ENCODE measurements at regions not wholly inside any gene's neighbourhood (a gene's known extent, or its start where the extent isn't known, plus 50 kb on each side); places are given as distances from the start of the nearest gene placed in this dataset.

DNA sequence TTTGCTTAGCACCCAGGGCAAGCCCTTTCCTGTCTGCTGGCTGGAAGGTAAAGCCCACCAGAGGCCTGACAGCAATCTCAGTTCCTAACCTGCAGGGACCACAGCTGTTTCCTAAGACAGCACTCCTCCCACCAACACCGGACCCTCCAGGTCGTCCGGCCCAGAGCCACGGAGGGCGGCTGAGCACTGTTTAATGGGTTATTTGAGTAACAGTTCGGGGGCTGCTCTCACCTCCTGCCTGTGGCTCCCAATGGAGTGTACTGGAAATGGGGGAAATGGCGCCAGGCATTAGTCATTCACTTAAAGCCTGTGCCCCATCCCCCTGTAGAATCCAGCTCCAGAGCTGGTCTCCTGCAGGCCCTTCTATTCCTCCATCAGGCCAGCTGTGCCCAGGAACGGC, 81.6 kb upstream of the ADRA2C start:
- Mint-ChIP-seq H3K4me1 (no peaks in the 10 kb centered on the region), H3K9me3 (no peaks in the 10 kb centered on the region), H3K27me3 (ENCODE audit: low read depth) (no peaks in the 10 kb centered on the region), H3K4me3 (no peak overlapping the region), H3K36me3 (ENCODE audit: low read depth) (no peaks in the 10 kb centered on the region), H3K27ac (ENCODE audit: unreplicated experiment) (no peak overlapping the region)
- TF ChIP-seq, protein P1, sequence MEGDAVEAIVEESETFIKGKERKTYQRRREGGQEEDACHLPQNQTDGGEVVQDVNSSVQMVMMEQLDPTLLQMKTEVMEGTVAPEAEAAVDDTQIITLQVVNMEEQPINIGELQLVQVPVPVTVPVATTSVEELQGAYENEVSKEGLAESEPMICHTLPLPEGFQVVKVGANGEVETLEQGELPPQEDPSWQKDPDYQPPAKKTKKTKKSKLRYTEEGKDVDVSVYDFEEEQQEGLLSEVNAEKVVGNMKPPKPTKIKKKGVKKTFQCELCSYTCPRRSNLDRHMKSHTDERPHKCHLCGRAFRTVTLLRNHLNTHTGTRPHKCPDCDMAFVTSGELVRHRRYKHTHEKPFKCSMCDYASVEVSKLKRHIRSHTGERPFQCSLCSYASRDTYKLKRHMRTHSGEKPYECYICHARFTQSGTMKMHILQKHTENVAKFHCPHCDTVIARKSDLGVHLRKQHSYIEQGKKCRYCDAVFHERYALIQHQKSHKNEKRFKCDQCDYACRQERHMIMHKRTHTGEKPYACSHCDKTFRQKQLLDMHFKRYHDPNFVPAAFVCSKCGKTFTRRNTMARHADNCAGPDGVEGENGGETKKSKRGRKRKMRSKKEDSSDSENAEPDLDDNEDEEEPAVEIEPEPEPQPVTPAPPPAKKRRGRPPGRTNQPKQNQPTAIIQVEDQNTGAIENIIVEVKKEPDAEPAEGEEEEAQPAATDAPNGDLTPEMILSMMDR (conservative IDR thresholded peaks at IDR 0.05) = no peak
- no peak for DNase-seq (ENCODE audit: low read depth, low spot score)

DNA sequence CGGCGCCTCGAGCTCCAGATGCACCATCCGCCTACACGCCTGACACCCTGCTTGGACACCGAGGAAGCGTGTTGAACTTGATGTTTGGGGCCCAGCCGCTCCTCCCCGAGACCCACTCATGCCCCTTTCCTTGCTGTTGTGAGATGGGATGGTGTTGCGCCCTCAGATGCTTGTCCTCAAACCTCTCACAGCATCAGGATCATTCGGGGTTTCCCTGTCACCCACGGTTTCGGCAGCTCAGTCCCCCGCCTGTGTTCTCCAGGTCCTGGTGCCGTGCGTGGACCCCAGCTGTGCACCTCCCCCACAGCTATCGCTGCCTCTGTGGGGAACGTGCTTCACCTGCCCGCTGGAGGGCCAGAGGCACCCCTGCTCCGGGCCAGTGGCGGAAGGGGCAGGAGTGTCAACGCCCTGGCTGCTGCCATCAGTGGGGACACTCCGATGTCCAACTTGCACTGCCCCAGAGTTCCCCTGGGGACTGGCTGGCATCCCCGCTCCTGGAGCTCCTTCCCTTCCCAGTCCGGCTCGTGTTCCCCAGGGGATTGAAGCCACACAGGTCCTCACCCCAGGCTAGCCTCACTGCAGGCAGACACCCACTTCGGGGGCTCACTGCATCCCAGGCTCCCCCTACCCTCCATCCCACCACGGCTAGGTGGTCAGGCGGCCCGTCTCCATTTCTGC, 82.3 kb upstream of the ADRA2C start:
- no peak overlapping the region for H3K27ac Mint-ChIP-seq (ENCODE audit: unreplicated experiment)
- H3K27me3 Mint-ChIP-seq (ENCODE audit: low read depth) = no peaks in the 10 kb centered on the region
- no peak for DNase-seq (ENCODE audit: low read depth, low spot score)
- TF ChIP-seq, protein P1 (conservative IDR thresholded peaks at IDR 0.05) = no peak
- H3K4me1 Mint-ChIP-seq = no peaks in the 10 kb centered on the region
- no peaks in the 10 kb centered on the region for H3K9me3 Mint-ChIP-seq
- no peak overlapping the region for H3K4me3 Mint-ChIP-seq
- no peaks in the 10 kb centered on the region for H3K36me3 Mint-ChIP-seq (ENCODE audit: low read depth)

DNA sequence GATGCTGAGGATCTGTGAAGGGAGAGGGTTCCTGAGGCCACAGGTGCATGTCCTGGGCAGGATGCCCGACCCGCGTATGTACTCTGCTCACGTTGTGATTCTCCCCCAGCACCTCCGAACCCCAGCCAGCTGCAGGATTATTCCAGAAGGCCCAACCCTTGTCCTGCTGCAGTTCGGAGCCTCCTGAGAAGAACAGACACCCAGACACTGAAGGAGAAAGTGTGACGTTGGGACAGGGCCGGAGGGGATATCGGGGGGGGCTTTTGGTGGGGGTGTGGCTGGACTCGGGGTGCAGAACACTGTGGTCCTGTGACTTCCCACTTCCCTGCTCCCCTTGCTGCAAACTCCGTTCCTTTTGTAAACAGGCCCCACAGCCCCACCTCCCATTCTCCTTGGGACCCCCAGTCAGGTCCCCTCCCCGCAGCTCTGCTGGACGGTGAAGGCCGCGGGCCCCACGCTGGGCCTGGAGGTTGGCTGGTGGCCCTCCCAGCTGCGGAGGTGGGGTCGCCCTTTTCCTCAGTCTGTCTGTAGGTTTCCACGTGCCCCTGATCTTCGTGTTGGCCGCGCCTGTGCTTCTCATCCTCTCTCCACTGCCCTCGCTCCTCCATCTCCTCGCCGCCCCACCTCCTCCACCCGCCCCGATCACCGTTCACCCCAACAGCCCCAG, 83.0 kb upstream of the ADRA2C start:
- H3K4me1 Mint-ChIP-seq = no peaks in the 10 kb centered on the region
- TF ChIP-seq, protein P1 (conservative IDR thresholded peaks at IDR 0.05) = no peak
- no peak overlapping the region for H3K27ac Mint-ChIP-seq (ENCODE audit: unreplicated experiment)
- no peaks in the 10 kb centered on the region for H3K36me3 Mint-ChIP-seq (ENCODE audit: low read depth)
- no peak overlapping the region for H3K4me3 Mint-ChIP-seq
- DNase-seq (ENCODE audit: low read depth, low spot score) = no peak
- H3K9me3 Mint-ChIP-seq = no peaks in the 10 kb centered on the region
- H3K27me3 Mint-ChIP-seq (ENCODE audit: low read depth) = no peaks in the 10 kb centered on the region

DNA sequence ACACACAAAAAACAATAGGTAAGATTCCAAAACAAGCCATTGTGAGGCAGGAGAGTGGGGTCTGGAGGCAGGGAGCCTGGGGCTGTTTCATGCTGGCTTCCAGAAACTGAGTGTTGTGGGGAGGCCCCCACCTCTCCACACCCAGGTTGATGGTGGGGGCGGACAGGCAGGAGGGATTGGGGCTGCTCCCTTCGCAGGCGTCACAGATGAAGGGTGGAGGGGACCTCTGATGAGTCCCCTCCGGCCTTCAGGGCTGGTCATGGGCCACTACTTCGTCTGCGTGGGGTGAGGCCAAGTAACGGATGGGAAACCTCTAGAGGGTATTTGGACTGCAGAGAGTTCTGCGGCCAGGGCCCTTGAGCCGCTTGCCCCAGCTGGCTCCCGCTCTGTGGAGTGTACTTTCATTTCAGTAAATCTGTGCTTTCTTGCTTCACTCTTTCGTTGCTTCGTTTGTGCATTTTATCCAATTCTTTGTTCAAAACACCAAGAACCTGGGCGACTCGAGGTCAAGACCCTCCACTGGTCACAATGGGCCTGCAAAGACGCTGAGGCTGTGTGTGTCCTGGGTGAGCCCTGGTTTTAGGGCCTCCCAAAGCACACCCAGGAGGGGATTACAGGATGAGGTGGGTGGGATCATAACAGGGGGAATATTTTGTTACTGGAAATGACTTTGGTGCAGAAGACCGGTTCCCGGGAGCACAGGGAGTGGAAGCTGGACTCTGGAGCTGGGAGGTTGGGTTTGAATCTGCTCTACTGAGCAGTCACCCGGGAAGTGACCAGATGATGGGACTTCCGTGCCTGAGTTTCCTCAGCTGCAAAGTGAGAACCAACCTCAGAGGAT, 83.7 kb upstream of the ADRA2C start:
- no peak for DNase-seq (ENCODE audit: low read depth, low spot score)
- no peaks in the 10 kb centered on the region for H3K4me1 Mint-ChIP-seq
- H3K36me3 Mint-ChIP-seq (ENCODE audit: low read depth) = no peaks in the 10 kb centered on the region
- peak overlapping the region; percentile 67 for H3K27ac Mint-ChIP-seq (ENCODE audit: unreplicated experiment)
- no peaks in the 10 kb centered on the region for H3K9me3 Mint-ChIP-seq
- H3K27me3 Mint-ChIP-seq (ENCODE audit: low read depth) = no peaks in the 10 kb centered on the region
- H3K4me3 Mint-ChIP-seq = no peak overlapping the region
- TF ChIP-seq, protein P1 (conservative IDR thresholded peaks at IDR 0.05) = no peak

DNA sequence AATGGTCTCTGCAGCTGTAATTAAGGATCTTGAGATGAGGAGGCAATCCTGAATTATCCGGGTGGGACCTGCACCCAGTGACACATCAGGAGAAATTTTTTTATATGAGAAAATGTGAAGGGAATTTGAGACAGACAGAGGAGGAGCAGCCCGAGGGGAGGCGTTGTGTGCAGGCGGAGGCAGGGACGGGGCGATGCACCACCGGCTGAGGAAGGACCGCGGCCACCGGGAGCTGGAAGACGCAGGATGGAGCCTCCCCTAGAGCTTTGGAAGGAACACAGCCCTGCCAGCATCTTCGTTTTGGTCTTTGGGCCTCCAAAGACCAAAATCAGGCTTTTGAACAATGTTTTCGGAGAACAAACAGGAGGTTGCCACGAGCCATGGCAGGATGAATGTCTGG, 85.0 kb upstream of the ADRA2C start:
- Mint-ChIP-seq H3K36me3 (ENCODE audit: low read depth) (no peaks in the 10 kb centered on the region), H3K4me1 (no peaks in the 10 kb centered on the region), H3K27me3 (ENCODE audit: low read depth) (no peaks in the 10 kb centered on the region), H3K27ac (ENCODE audit: unreplicated experiment) (no peak overlapping the region), H3K4me3 (no peak overlapping the region), H3K9me3 (no peaks in the 10 kb centered on the region)
- TF ChIP-seq, protein P1 (conservative IDR thresholded peaks at IDR 0.05) = no peak
- DNase-seq (ENCODE audit: low read depth, low spot score) = no peak

Data from neural crest cell (in vitro differentiated cells).